ENCODE measurements at regions not wholly inside any gene's neighbourhood (a gene's known extent, or its start where the extent isn't known, plus 50 kb on each side); places are given as distances from the start of the nearest gene placed in this dataset.

DNA sequence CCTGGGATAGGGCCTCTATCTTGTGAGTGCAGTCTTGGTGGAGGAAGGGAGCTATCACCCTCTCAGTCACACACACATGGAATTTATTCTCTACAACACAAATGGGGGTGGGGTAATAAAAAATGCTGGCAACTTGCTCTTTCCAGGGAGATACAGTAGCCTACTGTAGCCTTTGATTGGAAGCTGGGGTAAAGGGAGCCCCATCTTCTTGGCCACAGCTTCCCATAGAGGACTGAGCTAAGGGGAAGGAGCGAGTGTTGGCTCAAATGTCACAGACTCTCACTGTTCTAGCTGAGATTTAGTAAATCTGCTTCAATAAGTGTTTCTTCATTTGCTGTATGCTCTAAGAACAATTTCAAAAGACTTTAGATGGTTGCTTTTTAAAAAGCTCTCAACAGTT lies 222.2 kb upstream of the CXCL12 start:
- FAIRE-seq (no peak), DNase-seq (ENCODE audit: low spot score) (no peak)

GRCh38 chr10:44618910-44619309 lies 234.0 kb upstream of the CXCL12 start:
- FAIRE-seq = no peak
- no peak for DNase-seq (ENCODE audit: low spot score)

GRCh38 chr10:44619521-44619920 lies 234.6 kb upstream of the CXCL12 start:
- FAIRE-seq = no peak
- DNase-seq (ENCODE audit: low spot score) = no peak

DNA sequence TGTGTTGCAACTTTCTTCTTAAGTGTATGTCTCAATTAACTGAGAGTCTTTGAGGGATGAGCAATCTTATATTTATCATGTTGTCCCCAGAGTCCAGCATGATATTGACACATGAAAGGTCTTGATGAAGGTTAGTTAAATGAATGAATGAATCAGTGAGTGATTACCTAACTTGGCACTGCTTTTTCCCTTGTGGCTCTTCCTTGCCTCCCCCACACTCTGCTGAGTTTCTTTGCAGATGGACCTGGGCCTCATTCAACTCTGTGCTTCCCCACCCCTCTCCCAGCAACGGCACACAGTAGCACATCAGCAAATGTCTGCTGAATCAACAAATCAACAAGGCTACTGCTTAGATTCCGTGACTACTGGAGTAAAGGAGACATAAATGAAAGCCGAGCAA lies 235.1 kb upstream of the CXCL12 start:
- no peak for FAIRE-seq

GRCh38 chr10:44627591-44628354 lies 242.9 kb upstream of the CXCL12 start:
- FAIRE-seq = no peak
- DNase-seq (ENCODE audit: low spot score) = no peak

More for the DNA sequence above, 235.1 kb upstream of the CXCL12 start:
- DNase-seq (ENCODE audit: low spot score) = no peak

DNA sequence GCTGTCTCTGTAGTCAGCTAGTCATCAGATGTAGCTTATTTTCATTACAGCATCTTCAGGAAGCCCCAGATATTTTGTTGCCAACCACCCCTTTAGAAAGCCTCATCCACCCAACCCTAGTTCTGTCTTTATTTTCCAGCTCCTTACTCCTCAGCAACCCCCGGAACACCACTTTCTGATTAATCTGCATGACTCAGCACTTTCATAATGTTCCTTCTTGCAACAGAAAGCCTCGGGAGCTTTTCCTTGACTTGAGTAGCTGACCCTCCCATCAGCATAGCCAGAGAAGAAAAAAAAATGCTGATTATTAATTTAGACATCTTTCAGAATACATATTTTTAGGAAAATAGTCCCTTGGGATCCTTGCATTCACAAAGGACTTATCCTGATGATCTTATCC lies 244.0 kb upstream of the CXCL12 start:
- no peak for FAIRE-seq
- no peak for DNase-seq (ENCODE audit: low spot score)

- no peak for FAIRE-seq
- no peak for DNase-seq (ENCODE audit: low spot score)
Measured at GRCh38 chr10:44635176-44635575, 250.3 kb upstream of the CXCL12 start.

DNA sequence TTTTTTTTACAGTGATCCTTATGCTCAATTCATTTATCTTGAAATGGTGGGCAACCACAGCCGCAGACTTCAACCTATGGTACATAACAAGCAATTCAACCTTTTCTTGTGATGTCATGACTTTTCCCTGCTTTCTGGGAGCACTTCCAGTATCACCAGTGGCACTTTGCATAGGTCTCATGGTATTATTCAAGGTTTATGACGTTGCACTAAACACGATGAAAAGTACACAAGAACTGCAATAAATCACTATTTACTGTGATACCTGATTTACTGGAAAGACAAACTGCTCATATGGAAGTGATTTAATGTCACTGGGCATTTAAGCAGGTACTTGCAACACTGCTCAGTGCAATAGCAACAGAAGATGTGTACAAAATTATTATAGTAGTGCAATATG lies 251.7 kb upstream of the CXCL12 start:
- no peak for DNase-seq (ENCODE audit: low spot score)
- FAIRE-seq = no peak

DNA sequence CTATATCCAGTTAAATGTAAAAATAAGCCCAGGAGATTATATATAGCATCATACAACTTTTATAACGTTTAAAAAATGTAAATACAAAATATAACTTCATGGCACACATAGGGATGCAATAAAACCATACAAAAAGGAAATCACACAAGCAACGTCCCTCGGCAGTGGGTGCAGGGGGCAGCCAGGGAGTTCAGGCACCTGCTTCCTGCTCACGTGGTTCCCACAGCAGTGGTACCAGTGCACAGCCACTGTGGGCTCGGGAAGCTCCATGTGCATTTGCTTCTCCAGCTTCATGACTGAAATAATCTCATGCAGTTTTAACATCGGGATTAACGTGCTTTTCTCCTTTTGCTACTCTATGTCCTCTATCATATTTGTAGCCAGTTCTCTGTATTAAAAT lies 255.5 kb upstream of the CXCL12 start:
- DNase-seq (ENCODE audit: low spot score) = no peak
- no peak for FAIRE-seq

DNA sequence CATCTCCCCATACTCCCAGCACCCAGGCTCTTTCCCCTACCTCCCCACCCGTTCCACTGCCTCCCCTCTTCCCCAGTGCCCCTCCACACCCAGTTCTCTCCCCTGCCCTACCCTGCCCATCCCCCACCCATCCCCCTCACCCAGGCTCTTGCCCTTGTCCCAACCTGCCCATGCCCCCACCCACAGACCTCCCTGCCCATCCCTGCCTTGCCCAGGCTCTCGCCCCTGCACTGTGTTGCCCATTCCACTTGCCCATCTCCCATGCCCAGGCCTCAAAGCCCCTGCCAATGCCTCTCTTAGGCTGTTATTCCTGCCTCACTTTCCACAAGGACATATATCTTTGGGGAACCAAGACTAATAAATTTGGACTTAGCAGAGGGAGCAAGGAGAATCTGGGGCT lies 262.6 kb upstream of the CXCL12 start:
- no peak for DNase-seq (ENCODE audit: low spot score)
- no peak for FAIRE-seq

- FAIRE-seq = peak; percentile 72
- DNase-seq (ENCODE audit: low spot score) = no peak
Measured at GRCh38 chr10:44647877-44648542, 263.1 kb upstream of the CXCL12 start.

DNA sequence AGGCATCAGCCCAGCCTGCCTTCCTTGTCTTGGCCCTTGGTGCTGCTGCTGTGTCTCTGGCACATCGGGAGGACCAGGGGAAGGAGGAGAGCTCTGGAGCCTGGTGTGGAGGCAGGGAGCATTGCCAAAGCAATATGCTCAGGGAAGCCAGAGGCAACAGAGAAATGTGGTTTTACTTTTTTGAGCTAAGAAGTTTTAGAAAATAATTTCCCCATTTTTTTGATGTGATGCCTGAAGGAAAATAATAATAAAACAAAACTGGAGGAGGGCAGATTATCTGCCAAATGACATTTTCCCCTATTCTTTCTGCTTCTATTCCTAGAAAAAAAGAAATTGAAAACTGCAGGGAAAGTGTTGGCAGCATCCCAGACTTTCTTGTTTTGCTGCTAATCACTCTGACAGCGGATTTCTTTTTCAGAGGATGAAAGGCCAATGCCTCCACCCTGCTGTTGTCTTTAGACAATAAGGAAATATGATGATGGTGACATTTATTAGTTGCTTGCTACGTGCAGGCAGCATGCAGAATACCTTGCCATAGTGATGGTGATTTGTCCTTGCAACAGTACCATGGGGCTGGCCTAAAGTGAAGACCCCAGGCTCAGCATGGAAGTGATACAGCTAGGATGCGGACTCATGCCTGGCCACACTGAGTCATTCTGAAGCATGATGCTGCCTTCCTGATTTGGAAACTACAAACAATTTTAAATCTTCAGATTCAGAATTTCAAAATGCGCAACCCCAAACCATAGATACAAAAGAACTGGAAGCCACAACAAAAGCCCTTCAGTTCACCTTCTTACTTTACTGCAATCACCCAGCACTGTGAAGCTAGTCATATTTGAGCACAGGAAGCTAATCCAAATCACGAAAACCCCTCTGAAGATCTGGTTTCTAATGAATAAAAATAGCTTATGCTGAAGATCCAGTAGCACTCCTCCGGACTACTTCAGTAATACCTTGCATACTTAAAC lies 260.2 kb upstream of the TMEM72 start:
- FAIRE-seq = no peak
- DNase-seq (ENCODE audit: low spot score) = no peak

- FAIRE-seq (no peak), DNase-seq (ENCODE audit: low spot score) (no peak)
Measured at GRCh38 chr10:44651834-44652233, 259.3 kb upstream of the TMEM72 start.

DNA sequence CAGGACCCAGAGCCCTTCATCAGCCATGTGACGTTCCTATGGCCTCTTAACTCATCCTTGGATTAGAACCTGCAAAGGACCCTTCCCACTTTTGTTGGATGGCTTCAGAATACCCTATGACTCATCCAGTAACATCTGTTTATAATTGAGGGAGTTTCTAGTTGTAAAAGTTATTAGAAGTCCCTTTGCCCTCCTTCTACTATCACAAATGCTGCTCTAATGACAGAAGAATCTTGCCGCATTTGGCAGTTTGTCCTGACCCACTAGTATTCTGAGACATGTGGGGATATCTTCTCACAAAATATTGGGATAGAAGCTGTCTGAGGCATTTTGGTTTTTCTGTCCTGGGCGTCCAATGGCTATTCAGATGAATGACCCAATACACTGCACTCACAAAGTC lies 251.8 kb upstream of the TMEM72 start:
- DNase-seq (ENCODE audit: low spot score) (no peak), FAIRE-seq (no peak)

- no peak for DNase-seq (ENCODE audit: low spot score)
- no peak for FAIRE-seq
Measured at GRCh38 chr10:44660271-44660670, 250.9 kb upstream of the TMEM72 start.

DNA sequence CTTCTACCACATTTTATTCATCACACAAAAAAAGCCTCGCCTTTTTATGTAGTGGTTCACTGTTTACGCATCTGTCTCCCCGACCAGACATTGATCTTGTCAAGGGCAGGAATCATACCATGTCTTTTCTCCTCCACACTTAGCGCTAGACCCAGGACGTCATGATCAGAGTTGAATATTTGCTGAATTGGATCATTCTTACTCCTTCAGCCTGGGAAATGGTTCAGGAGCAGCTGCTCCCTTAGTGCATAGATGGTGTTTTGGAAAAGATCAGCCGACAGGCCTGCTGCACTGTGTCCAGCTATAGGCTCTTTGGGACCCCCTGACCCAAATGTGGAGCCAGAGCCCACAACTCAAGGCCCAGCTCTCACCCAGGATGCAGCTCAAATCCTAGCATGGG lies 249.1 kb upstream of the TMEM72 start:
- DNase-seq (ENCODE audit: low spot score) = no peak
- no peak for FAIRE-seq

- DNase-seq (ENCODE audit: low spot score) = no peak
- FAIRE-seq = no peak
Measured at GRCh38 chr10:44668336-44668735, 242.8 kb upstream of the TMEM72 start.

- DNase-seq (ENCODE audit: low spot score) (no peak), FAIRE-seq (no peak)
Measured at GRCh38 chr10:44671319-44671718, 239.8 kb upstream of the TMEM72 start.

- no peak for FAIRE-seq
- DNase-seq (ENCODE audit: low spot score) = no peak
Measured at GRCh38 chr10:44673245-44673983, 237.7 kb upstream of the TMEM72 start.

DNA sequence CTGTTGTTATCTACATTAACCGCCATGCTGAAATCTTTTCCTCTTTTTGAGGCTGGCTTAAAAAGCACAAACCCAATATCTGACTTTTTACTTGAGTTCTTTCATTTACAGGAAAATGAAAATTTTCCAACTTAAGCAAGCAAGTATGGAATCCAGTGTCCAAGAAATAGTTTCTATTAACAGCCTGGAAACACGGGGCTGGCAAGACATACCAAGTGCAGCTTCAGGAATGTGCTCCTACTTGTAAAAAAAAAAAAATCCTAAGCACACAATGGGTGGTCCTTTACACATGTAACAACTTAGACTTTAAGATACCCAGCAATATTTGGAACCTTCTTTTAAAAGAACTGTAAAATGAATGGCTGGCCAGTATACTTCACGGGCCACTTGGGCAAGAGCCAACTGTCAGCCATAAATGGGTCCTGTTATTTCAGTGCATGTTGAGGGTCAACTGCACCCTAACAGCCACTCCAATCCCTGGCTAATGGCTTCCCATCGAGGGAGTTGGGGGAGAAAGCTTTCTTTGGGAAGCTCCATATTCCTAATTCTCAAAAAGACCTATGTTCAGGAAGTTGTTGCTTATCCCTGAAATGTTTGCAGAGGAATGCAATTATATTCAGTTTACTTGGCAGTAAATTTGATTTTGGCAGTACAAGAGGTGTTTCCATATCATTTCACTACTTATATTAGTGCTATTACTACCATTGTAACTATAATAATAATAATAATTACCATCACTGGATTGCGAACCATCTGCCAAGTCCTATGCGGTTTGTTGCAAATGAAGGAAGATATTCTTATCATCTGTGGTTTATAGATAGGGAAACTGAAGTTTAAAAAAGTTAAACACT lies 236.4 kb upstream of the TMEM72 start:
- DNase-seq (ENCODE audit: low spot score) = no peak
- FAIRE-seq = no peak
